UCSD-AML1 (cell line): ENCODE measurements at regions not wholly inside any gene's neighbourhood (a gene's known extent, or its start where the extent isn't known, plus 50 kb on each side); places are given as distances from the start of the nearest gene placed in this dataset.

Source experiments
- DNase-seq: peaks from one replicate; lab custom pipeline; 2025; ENCODE audit not compliant: unreplicated experiment; lab: John Stamatoyannopoulos, UW

DNA sequence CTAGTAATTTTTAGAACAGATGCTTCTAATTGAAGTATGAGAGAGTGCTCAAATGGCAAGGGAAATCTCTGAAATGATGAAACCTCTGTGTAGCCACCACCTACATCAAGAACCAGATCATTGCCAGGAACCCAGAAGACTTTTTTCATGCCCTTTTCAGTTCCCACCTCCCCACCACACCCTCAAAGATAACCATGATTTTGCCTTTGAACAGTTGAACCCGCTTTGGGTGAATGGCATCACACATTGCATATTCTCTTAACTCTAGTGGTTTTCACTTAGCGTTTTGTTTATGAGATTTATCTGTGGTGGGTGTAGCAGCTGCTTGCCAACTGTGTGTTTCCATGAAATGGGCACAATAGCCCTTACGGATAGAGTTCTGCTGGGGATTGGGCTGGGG is 142.9 kb upstream of the HDAC4 start:
- DNase-seq, result no peak

DNA sequence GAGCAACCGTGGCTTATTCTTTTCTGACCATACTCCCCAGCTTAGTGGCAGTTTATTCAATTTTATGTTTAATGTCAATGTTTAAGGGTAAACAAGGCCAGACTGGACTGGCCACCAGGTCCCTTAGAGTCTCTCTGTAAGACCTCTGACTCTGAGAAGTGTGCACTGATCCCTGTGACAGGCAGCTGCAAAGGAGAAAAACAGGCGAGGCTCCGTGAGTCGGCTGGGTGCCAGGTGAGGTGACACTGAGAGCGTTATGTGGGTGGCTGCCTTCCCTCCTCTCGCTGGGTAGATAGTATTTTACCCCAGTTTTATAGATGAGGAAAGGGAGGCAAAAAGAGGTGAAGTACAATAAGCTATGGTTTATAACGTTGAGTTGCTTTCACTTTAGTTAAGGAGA is 139.4 kb upstream of the HDAC4 start:
- no peak for DNase-seq

GRCh38 chr2:239539776-239540100 is 138.9 kb upstream of the HDAC4 start:
- DNase-seq, result no peak

DNA sequence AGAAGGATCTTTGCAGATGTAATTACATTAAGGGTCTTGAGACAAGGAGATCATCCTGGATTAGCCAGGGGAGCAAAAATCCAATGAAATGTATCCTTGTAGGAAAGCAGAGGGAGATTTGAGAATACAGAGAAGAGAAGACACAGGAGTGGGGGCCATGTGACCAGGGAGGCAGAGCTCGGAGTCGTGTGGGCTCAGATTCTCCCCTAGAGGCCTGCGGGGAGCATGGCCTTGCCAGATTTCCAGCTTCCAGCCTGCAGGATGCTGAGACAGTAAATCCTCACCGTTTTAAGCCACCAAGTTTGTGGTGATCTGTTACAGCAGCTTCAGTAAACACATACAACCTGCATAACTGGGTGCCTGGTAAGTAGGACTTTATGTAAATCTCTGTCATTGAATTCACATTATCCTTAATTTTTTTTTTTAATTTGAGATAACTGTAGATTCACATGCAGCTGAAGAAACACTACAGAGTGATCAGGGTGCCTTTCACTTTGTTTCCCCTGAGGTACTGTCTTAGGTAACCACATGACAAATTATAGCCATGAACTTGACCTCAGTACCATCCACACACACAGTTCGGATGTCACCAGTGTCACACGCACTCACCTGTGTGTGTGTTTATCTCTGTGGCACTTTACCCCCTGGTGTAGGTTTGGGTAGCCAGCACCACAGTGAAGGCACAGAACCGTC is 138.4 kb upstream of the HDAC4 start:
- no peak for DNase-seq

- no peak for DNase-seq
Measured at GRCh38 chr2:239538357-239539052, 137.7 kb upstream of the HDAC4 start.

DNA sequence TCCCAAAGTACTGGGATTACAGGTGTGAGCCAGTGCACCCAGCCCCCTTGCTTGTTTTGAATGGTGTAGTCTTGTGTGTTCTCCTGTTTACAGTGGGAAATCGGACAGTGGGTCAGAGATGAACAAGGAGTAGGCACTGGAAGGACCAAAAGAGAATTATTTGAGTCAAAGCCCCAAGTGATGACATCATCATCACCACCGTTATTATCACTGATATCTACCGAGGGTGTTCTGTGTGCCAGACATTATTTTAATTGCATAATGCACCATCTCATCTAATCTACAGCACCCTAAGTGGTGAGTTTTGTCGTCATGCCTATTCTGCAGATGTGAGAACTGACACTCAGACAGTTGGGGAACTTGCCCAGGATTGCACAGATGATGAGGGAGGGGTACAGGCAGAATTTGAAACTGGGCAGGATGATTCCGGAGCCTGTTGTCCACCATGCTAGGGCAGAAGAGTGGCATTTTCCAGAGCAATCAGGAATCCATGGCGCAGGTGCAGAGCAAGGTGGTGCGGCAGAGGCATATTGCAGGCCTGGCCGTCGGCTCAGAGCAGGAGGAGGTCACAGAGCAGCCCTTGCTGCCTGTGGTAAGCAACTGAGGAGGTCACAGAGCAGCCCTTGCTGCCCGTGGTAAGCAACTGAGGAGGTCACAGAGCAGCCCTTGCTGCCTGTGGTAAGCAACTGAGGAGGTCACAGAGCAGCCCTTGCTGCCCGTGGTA is 137.0 kb upstream of the HDAC4 start:
- no peak for DNase-seq

DNA sequence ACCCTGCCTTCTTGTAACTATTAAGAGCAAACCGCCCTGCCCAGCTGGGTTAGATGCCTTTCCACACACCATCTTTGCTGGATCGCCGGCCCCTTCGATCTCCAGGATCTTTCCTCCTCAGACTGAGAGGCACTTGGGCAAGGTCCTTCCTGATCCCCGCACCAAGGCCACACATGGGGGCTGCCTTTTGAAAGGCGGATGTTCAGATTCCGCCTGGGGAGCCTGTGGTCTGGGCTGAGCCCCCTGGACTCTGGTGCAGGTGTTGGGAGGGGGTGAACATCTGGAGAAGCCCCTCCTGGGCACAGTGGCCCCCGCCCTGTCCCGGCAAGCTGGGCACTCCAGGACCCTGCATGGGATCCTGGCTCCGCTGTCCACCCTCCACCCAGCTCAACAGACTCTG is 135.4 kb upstream of the HDAC4 start:
- no peak for DNase-seq

- no peak for DNase-seq
Measured at GRCh38 chr2:239535413-239536144, 134.8 kb upstream of the HDAC4 start.

DNA sequence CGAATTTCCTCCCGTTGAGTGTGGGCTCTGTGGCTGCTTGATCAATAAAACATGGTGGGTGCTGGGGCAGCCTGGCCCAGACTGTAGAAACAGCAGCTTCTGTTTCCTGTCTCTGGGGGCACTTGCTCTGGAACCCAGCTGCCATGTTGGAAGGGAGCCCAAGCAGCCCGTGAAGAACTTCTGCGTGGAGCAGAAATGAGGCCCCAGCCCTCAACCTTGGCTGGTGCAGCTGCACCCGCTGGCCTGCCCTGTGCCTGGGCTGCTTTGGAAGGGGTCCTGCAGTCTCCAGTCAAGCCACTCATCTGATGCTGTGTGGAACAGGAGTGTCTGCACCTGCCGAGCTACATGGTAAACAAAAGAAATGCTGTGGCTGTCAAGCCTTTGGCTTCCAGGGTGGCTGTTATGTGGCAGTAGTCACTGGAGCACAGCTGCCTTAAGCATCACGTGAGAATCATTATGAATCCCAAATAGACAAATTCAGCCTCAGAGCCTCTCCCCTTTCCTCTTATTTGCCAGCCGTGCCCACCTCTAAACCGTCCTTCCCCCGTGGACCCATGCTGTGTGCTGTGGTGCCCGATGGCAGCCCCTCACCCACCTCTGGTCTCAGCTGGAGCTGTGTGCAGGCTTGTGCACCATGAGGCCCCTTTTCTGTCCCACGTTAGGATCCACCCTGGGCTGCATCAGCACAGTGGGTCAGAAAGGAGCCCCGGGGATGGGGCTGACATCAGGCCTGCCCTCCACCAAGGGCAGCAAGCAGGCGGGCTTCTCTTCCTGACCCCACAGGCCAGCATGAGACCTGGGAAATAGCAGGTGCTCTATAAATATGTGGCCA is 134.0 kb upstream of the HDAC4 start:
- no peak for DNase-seq

DNA sequence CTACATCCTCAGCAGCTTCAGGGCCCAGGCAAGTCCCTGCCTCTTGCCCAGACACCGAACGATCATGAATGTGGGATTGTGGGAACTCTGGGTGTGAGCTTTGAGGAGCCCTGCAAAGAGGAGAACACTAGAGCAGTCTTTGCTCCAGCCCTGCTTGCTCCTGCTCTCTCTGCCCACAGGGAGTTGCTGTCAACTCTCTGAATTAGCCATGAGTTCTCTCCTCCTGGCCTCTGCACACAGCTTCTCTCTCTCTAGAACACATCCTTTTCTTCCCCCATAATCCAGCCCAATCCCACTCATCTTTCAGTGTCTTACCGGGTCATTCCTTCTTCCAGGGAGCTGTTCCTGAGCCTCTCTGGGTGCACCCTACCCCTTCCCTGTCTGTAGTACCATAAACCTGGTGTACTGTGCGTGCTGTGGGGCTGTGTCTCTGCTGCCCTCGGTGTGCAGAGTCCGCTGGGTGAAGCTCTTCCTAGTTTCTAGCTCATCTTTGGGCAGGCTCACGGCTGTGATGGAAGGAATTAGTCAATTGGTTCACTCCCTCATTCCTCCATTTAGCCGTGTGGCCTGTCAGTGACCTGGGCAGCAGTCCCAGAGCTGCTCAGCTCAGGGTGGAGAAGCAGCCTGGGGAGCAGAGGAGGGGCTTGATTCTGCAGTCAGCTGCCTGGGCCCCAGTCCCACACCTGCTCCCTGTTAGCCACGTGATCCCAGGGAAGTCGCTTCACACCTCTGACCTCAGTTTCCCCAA is 132.9 kb upstream of the HDAC4 start:
- DNase-seq, result no peak

- no peak for DNase-seq
Measured at GRCh38 chr2:239532859-239533258, 132.0 kb upstream of the HDAC4 start.

GRCh38 chr2:239532250-239532649 is 131.4 kb upstream of the HDAC4 start:
- no peak for DNase-seq

DNA sequence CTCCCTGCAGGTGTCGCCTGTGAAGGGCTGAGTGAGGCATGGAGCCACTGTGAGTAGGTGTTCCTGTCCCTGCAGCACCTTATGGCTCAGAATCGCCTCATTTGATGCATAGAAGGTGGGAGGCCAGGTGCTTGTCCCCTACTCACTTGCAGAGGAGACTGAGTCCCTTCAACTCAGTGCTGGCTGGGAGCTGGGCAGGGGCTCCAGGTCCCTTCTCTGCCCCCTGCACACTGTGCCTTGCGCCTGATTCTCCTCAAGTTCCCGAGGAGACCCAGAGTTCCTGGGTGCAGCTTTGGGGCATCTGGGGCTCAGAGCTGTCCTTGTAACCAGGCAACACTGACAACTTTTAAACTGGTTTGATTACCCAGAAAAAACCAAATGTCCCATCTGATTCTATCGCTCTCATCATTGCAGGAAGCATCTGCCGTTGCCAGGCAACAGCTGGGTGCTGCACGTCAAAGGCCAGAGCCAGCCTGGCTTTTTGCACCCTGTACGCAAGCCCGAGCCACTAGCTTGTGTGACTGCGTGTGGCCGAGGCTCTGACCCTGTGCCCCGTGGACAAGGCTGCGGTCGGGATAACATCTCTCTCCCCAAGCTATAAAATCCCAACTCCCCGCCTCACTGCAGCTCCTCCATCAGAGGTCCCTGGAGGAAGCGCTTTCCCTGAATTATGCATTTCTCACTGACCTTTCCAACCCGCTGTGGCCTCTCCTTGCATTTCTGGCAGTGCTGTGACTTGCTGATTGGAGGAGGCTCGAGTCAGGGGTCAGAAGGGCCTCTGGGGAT is 130.8 kb upstream of the HDAC4 start:
- DNase-seq, result no peak

DNA sequence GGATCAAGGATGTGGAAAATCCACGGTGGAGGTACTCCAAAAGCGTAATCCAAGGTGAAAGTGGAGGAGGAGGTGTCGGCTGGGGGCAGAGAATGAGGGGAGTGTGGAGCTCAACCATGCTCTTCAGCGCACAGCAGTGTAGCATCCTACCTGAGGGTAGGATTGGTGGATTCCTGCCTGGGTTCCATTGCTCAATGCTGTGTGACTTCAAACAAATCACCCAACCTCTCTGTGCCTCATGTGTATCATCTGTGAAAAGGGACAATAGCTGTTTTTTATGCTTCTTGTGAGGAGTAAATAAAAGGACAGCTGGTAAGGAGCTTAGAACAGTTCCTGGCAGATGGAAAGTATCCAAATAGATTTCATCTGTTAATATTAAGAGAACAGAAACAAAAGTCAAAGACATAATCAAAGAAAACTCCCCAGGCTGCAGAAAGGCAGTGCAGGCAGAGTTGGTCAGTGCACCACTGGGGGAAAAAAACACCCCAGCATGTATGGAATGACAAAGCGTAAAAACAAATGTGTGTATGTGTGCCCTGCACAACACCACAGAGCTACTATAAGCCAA is 130.0 kb upstream of the HDAC4 start:
- no peak for DNase-seq

DNA sequence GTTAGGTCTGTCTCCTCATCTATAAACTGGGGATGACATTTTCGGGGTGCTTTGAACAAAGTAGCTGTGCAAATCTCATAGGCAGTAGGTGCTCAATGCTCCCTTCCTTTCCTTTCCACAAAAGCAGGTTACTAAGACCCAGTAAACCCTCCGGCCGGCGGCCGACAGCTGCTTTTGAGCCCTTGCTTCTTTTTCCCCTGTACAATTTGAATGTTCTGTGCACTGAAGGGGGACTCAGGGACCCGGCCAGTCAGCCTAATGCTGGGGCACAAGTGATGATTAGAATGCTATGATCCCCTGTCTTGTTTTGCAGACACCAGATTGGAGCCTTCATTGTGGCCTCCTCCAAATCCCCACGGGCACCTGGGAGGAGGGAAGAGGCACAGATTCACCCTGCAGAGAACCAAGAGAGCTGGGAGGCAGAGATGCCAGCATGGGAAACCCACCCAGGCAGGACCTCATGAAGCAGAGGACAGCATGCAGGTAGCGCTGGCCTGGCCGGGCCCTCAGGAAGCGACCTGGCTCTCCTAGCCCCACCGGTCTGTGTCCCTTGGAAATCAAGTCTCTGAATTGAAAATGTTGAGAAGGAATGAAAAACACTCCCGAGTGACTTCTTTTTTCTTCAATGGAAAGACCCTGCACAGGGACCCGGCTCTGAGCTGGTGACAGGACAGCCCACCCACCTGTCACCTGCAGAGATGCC is 128.6 kb upstream of the HDAC4 start:
- DNase-seq, result no peak

- DNase-seq, result no peak
Measured at GRCh38 chr2:239528883-239529282, 128.1 kb upstream of the HDAC4 start.

DNA sequence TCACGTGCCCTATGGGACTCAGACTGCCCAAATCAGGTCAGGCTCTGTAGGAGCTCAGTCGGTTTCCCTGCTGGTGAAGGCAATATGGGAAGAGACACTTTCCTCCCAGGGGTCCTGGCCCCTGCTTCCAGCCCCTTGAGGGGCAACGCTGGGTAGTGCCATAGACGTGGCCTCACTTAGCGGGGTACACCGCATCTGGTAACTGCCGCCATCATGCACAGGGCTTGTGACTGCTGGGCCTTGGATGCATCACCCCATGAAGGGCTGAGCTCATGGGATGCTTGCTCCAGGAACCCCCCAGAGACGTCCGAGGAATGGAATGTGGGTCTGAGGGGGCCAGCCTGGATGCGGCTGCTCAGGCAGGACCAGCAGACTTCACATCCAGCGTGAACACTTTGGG is 127.3 kb upstream of the HDAC4 start:
- DNase-seq, result no peak

DNA sequence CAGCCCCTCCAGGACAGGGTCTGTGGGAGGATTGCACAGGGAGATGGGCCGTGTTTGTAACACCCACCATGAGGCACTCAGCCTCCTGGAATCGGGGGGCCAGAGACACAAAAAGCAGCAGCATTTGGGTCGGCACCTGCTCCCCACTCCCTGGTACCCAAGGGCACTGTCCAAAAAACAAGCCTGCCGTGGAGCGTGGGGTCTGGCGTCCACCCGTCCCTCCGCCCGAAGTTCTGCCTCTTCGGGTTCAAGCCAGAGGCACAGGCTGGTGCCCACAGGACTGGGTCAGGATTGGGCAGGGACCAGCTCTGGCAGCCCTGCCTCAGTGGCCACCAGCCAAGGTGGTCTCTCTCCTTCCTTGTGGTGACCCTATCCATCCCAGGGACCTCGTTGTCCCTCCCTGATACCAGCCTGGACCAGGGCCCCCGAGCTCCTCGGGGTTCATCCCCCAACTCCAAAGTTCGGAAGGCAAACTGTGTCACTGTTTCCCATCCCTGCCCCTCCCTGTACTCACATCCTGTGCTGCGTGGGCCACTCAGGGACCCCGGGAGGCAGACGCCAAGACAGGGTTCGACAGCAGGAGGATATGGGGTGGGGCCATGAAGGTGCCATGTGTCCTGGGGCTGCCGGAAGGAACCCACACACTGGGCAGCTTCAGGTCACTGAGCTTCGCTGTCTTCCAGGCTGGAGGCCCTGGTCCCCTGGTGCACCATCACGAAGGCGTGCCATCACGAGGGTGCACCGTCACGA is 126.0 kb upstream of the HDAC4 start:
- no peak for DNase-seq
